ENCODE measurements at regions not wholly inside any gene's neighbourhood (a gene's known extent, or its start where the extent isn't known, plus 50 kb on each side); places are given as distances from the start of the nearest gene placed in this dataset.

DNA sequence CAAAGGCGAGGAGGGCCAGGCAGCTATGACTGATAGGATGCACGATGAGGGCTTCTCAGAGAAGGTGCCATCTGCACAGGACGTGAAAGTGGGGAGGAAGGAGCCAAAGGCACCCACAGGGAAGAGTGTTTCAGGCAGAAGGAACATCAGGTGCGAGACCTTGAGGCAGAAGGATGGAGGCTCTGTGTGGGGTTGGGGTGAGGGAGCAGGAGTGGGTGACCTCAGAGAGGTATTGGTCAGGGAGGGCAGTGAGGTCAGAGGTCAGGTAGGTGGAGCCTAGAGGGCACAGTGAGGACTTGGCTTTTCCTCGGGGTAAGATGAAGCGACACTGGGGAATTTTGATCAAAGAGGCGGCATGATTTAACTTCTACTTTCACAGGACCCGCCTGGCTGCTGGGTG is 64.7 kb upstream of the XPA start:
- FAIRE-seq, result no peak
- H2AFZ ChIP-seq (ENCODE audit: low read depth, low read length), result no peak overlapping the region
- TF ChIP-seq NR2C2 (CRISPR knock-in tag; IDR thresholded peaks at IDR 0.05) (no peak), NR2C2 (tag; IDR thresholded peaks at IDR 0.05) (0 out of 2 replicates have a peak, but pooled peaks have one; percentile 23), HMG20A (CRISPR knock-in tag; conservative IDR thresholded peaks at IDR 0.05) (no peak), NR2C1 (IDR thresholded peaks at IDR 0.05) (peak; percentile 68), NR2C1 (tag; IDR thresholded peaks at IDR 0.05) (peak; percentile 59)
- TF ChIP-seq, protein P1, sequence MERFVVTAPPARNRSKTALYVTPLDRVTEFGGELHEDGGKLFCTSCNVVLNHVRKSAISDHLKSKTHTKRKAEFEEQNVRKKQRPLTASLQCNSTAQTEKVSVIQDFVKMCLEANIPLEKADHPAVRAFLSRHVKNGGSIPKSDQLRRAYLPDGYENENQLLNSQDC (CRISPR knock-in tag; IDR thresholded peaks at IDR 0.05), result no peak
- TF ChIP-seq, protein P2, sequence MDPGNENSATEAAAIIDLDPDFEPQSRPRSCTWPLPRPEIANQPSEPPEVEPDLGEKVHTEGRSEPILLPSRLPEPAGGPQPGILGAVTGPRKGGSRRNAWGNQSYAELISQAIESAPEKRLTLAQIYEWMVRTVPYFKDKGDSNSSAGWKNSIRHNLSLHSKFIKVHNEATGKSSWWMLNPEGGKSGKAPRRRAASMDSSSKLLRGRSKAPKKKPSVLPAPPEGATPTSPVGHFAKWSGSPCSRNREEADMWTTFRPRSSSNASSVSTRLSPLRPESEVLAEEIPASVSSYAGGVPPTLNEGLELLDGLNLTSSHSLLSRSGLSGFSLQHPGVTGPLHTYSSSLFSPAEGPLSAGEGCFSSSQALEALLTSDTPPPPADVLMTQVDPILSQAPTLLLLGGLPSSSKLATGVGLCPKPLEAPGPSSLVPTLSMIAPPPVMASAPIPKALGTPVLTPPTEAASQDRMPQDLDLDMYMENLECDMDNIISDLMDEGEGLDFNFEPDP (CRISPR knock-in tag; IDR thresholded peaks at IDR 0.05), result no peak
- TF ChIP-seq, protein P3, sequence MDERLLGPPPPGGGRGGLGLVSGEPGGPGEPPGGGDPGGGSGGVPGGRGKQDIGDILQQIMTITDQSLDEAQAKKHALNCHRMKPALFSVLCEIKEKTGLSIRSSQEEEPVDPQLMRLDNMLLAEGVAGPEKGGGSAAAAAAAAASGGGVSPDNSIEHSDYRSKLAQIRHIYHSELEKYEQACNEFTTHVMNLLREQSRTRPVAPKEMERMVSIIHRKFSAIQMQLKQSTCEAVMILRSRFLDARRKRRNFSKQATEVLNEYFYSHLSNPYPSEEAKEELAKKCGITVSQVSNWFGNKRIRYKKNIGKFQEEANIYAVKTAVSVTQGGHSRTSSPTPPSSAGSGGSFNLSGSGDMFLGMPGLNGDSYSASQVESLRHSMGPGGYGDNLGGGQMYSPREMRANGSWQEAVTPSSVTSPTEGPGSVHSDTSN (CRISPR knock-in tag; IDR thresholded peaks at IDR 0.05; ENCODE audit: low read depth), result no peak
- TF ChIP-seq, protein P3 (tag; conservative IDR thresholded peaks at IDR 0.05; ENCODE audit: low read depth), result no peak
- peaks cover 0 to 4% of the 10 kb centered on the region in 2 experiments; a peak in 3 of 5 replicates for H3K4me1 ChIP-seq (replicated peaks in 1 of 2; ENCODE audit: control insufficient read depth in 2 of 2, insufficient read depth in 2 of 2, low read length in 2 of 2)
- no peaks in the 10 kb centered on the region for H3K79me2 ChIP-seq (ENCODE audit: control insufficient read depth, insufficient read depth, low read length)
- ChIA-PET CTCF (ENCODE audit: low intra/inter-chr PET ratio) (no interaction called here), POLR2A (interaction anchor here (0.6 to 1.1 kb wide), 4 partner anchors 9 to 1023 kb away, joined by 3 to 5 read pairs (median 4); no protein-coding TSS in a partner anchor)
- H3K4me3 ChIP-seq, result no peak overlapping the region
- DNase-seq (ENCODE audit: extremely low read depth in 1 of 4, low spot score in 3 of 4), result no peak
- H3K9me3 ChIP-seq (replicated peaks; ENCODE audit: control insufficient read depth, insufficient read depth, low read depth, low read length), result no peaks in the 10 kb centered on the region
- intact Hi-C loops (cut with micrococcal nuclease) (no loop called here), in situ Hi-C loops (cut with MboI) (no loop called here)
- no peak overlapping the region for H3K4me2 ChIP-seq (ENCODE audit: insufficient read depth, low read length)
- WGBS (ENCODE audit: insufficient coverage, low coverage, missing lambda C conversion rate), result 0% methylated on average over 6 of the region's 8 CpGs
- no peaks in the 10 kb centered on the region for H3K36me3 ChIP-seq (ENCODE audit: control insufficient read depth, insufficient read depth, low read length)
- ATAC-seq, result no peak
- H3K27me3 ChIP-seq (ENCODE audit: control insufficient read depth in 2 of 2, insufficient read depth in 2 of 2, low read length in 2 of 2), result peaks cover 11 to 40% of the 10 kb centered on the region in 2 experiments
- no peak overlapping the region for H3K27ac ChIP-seq (ENCODE audit: extremely low read depth, low read depth, low read length)
- H4K20me1 ChIP-seq (replicated peaks; ENCODE audit: control insufficient read depth, insufficient read depth, low read length), result no peaks in the 10 kb centered on the region
- no peak overlapping the region for H3K9ac ChIP-seq (ENCODE audit: insufficient read depth in 1 of 2, low read depth in 2 of 2, low read length in 2 of 2)
- H3K9me1 ChIP-seq (ENCODE audit: control insufficient read depth, insufficient read depth, low read length), result no peaks in the 10 kb centered on the region
- BruUV-seq (replicated peaks), result no TSS peak
